Liver (tissue), 8 donors: ENCODE measurements at regions not wholly inside any gene's neighbourhood (a gene's known extent, or its start where the extent isn't known, plus 50 kb on each side); places are given as distances from the start of the nearest gene placed in this dataset.

Source experiments
- DNase-seq: peaks from one replicate; pipeline ENCODE4 v3.0.0-alpha.2; 2017; ENCODE audit warnings: low spot score
- H3K27ac ChIP-seq, 2 donors: one replicate each; pipeline ENCODE4 v1.7.0; 2013; ENCODE audit warnings: inconsistent platforms in 2 of 2, low read length in 2 of 2, control low read depth in 1 of 2, low read depth in 1 of 2, mild to moderate bottlenecking in 1 of 2
- H3K27me3 ChIP-seq, 4 donors: one replicate each; pipeline versions ENCODE4 v1.6.1 to v1.7.0; 2013; ENCODE audit warnings: low read length in 3 of 4, inconsistent platforms in 1 of 4, mild to moderate bottlenecking in 1 of 4, moderate library complexity in 1 of 4; ENCODE audit not compliant: control insufficient read depth in 4 of 4, insufficient read depth in 4 of 4
- H3K36me3 ChIP-seq, 4 donors: one replicate each; pipeline versions ENCODE4 v1.6.1 to v1.7.0; 2013; ENCODE audit warnings: low read length in 3 of 4, mild to moderate bottlenecking in 3 of 4, low read depth in 1 of 4, moderate library complexity in 1 of 4; ENCODE audit not compliant: control insufficient read depth in 4 of 4, insufficient read depth in 3 of 4
- H3K4me1 ChIP-seq, 4 donors: one replicate each; pipeline versions ENCODE4 v1.6.1 to v1.7.0; 2013; ENCODE audit warnings: low read length in 3 of 4, mild to moderate bottlenecking in 3 of 4, moderate library complexity in 1 of 4; ENCODE audit not compliant: control insufficient read depth in 4 of 4, insufficient read depth in 4 of 4
- H3K4me3 ChIP-seq, 3 donors: one replicate each; pipeline versions ENCODE4 v1.6.1 to v1.7.0; 2013; ENCODE audit warnings: low read length in 3 of 3, control low read depth in 1 of 3, low read depth in 1 of 3, mild to moderate bottlenecking in 1 of 3
- H3K9ac ChIP-seq, 2 donors: one replicate each; pipeline ENCODE4 v1.7.0; 2013; ENCODE audit warnings: low read length in 2 of 2, mild to moderate bottlenecking in 2 of 2, moderate library complexity in 2 of 2, control low read depth in 1 of 2, low read depth in 1 of 2
- H3K9me3 ChIP-seq, 4 donors: one replicate each; pipeline versions ENCODE4 v1.6.1 to v1.7.0; 2013; ENCODE audit warnings: low read length in 3 of 4; ENCODE audit not compliant: control insufficient read depth in 4 of 4
- EGR1 ChIP-seq, 2 donors: IDR thresholded peaks; 2 replicates each; pipeline ENCODE4 v1.6.1; 2016 to 2018; ENCODE audit warnings: antibody characterized with exemption in 2 of 2, low read depth in 2 of 2
- FOXA1 ChIP-seq: IDR thresholded peaks from 2 replicates; pipeline ENCODE4 v1.6.1; 2016; ENCODE audit warnings: antibody characterized with exemption
- FOXA2 ChIP-seq: IDR thresholded peaks from 2 replicates; pipeline ENCODE4 v1.6.1; 2016; ENCODE audit warnings: antibody characterized with exemption
- GABPA ChIP-seq, 2 donors: IDR thresholded peaks in 1 of 2; conservative IDR thresholded peaks in 1 of 2; 2 replicates each; pipeline ENCODE4 v1.6.1; 2016; ENCODE audit warnings: antibody characterized with exemption in 2 of 2, mild to moderate bottlenecking in 1 of 2, moderate library complexity in 1 of 2
- HNF4A ChIP-seq, 2 donors: conservative IDR thresholded peaks; 2 replicates each; pipeline ENCODE4 v1.6.1; 2016; ENCODE audit warnings: antibody characterized with exemption in 2 of 2, mild to moderate bottlenecking in 2 of 2
- HNF4G ChIP-seq: IDR thresholded peaks from 2 replicates; pipeline ENCODE4 v1.6.1; 2016; ENCODE audit warnings: antibody characterized with exemption
- JUND ChIP-seq, 2 donors: IDR thresholded peaks; 2 replicates each; pipeline ENCODE4 v1.6.1; 2016; ENCODE audit warnings: antibody characterized with exemption in 2 of 2
- NR2F2 ChIP-seq: IDR thresholded peaks from 2 replicates; pipeline ENCODE4 v1.6.1; 2016; ENCODE audit warnings: antibody characterized with exemption
- RAD21 ChIP-seq, 2 donors: IDR thresholded peaks; 2 replicates each; pipeline ENCODE4 v1.6.1; 2016; ENCODE audit warnings: antibody characterized with exemption in 2 of 2, mild to moderate bottlenecking in 2 of 2
- RXRA ChIP-seq, 2 donors: IDR thresholded peaks; 2 replicates each; pipeline ENCODE4 v1.6.1; 2017 to 2018; ENCODE audit warnings: antibody characterized with exemption in 2 of 2, mild to moderate bottlenecking in 1 of 2
- SP1 ChIP-seq: IDR thresholded peaks from 2 replicates; pipeline ENCODE4 v1.6.1; 2018; ENCODE audit warnings: antibody characterized with exemption, mild to moderate bottlenecking
- TAF1 ChIP-seq: conservative IDR thresholded peaks from 2 replicates; pipeline ENCODE4 v1.6.1; 2016; ENCODE audit warnings: antibody characterized with exemption, mild to moderate bottlenecking
- YY1 ChIP-seq: IDR thresholded peaks from 2 replicates; pipeline ENCODE4 v1.6.1; 2016; ENCODE audit warnings: antibody characterized with exemption, mild to moderate bottlenecking
- WGBS: extraction: QIAGEN DNeasy Blood & Tissue Kit; methylation state at CpG from one replicate; pipeline ENCODE4 v1.1.7; 2013; 5-methylcytosine and 5-hydroxymethylcytosine counted together
- TF ChIP-seq, protein P1 (sequence below): IDR thresholded peaks from 2 replicates; pipeline ENCODE4 v1.6.1; 2016; ENCODE audit warnings: antibody characterized with exemption, mild to moderate bottlenecking
- TF ChIP-seq, protein P2 (sequence below): IDR thresholded peaks from 2 replicates; pipeline ENCODE4 v1.6.1; 2016; ENCODE audit warnings: antibody characterized with exemption
- TF ChIP-seq, protein P3 (sequence below): IDR thresholded peaks from 2 replicates; pipeline ENCODE4 v1.6.1; 2016; ENCODE audit warnings: antibody characterized with exemption
- TF ChIP-seq, protein P4 (sequence below): IDR thresholded peaks from 2 replicates; pipeline ENCODE4 v1.6.1; 2016; ENCODE audit warnings: antibody characterized with exemption
- TF ChIP-seq, protein P5 (sequence below): fragments of 150-350 bp; IDR thresholded peaks from 2 replicates; pipeline ENCODE4 v1.5.1; 2017; ENCODE audit warnings: improper control_type of control experiment, low read depth, low read length; ENCODE audit not compliant: missing input control
- donor health status: healthy.
- donor health status: healthy.
- donor health status: healthy.
- donor health status: healthy.
- donor health status: healthy.

DNA sequence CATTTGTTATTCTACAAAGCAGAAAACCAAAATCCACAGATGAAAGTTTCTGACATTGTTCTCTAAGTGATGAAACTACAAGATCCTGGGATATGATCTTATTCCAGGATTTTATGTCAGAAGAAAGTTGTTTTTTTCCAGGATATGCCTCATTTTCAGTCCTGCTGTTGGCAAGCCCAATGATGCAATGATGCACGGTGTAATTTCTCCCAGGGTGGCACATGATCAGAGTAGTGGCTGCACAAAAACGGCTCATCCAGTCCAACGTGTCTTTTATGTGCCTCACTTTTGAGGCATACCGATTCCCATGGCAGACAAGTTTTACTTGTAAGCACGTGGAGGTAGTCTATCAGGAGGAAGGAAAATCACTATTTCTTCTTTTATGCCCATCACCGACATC is 302.3 kb upstream of the JAG1 start (continued):
- TF ChIP-seq, protein P1, sequence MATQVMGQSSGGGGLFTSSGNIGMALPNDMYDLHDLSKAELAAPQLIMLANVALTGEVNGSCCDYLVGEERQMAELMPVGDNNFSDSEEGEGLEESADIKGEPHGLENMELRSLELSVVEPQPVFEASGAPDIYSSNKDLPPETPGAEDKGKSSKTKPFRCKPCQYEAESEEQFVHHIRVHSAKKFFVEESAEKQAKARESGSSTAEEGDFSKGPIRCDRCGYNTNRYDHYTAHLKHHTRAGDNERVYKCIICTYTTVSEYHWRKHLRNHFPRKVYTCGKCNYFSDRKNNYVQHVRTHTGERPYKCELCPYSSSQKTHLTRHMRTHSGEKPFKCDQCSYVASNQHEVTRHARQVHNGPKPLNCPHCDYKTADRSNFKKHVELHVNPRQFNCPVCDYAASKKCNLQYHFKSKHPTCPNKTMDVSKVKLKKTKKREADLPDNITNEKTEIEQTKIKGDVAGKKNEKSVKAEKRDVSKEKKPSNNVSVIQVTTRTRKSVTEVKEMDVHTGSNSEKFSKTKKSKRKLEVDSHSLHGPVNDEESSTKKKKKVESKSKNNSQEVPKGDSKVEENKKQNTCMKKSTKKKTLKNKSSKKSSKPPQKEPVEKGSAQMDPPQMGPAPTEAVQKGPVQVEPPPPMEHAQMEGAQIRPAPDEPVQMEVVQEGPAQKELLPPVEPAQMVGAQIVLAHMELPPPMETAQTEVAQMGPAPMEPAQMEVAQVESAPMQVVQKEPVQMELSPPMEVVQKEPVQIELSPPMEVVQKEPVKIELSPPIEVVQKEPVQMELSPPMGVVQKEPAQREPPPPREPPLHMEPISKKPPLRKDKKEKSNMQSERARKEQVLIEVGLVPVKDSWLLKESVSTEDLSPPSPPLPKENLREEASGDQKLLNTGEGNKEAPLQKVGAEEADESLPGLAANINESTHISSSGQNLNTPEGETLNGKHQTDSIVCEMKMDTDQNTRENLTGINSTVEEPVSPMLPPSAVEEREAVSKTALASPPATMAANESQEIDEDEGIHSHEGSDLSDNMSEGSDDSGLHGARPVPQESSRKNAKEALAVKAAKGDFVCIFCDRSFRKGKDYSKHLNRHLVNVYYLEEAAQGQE: no peak
- TF ChIP-seq, protein P2, sequence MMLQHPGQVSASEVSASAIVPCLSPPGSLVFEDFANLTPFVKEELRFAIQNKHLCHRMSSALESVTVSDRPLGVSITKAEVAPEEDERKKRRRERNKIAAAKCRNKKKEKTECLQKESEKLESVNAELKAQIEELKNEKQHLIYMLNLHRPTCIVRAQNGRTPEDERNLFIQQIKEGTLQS: no peak

DNA sequence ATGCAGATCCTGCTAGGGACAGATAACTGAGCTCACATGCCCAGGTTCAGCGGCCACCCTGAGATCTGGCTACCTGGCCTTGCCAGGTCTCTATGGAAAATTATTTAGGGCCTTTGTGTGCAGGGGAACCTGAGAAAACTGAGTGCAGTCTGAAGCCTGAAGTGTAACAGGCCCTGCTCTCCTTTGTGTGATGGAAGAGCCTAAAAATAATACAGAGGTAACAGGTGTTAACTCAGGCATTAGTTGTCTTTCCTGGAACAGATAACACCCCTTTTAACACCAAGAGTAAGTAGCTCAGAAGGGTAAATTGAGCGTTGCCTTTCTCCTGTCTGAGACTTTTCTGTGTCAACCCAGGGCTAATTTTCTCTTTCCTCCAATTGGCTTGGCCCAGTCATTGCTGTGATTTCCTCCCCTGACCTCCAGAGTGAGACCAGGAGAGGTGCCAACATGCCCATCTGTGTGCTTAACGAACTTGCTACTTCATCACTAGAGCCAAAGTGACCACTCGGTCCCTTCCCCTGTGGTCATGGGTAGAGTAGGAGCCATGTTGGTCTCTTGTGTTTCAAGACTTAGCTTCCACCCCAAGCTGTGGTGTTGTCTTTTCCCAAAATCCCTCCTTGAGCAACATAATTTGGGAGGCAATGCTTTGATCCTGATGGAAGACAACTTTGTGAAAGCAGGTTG is 304.4 kb upstream of the JAG1 start:
- no peak overlapping the region for H3K9ac ChIP-seq
- H3K27me3 ChIP-seq: no peaks in the 10 kb centered on the region
- no peak overlapping the region for H3K4me3 ChIP-seq
- no peak overlapping the region for H3K27ac ChIP-seq
- H3K9me3 ChIP-seq: no peaks in the 10 kb centered on the region
- H3K4me1 ChIP-seq: no peaks in the 10 kb centered on the region
- WGBS: 92% methylated on average over 4 of the region's 4 CpGs
- no peaks in the 10 kb centered on the region for H3K36me3 ChIP-seq
- DNase-seq: no peak
- TF ChIP-seq, protein P3, sequence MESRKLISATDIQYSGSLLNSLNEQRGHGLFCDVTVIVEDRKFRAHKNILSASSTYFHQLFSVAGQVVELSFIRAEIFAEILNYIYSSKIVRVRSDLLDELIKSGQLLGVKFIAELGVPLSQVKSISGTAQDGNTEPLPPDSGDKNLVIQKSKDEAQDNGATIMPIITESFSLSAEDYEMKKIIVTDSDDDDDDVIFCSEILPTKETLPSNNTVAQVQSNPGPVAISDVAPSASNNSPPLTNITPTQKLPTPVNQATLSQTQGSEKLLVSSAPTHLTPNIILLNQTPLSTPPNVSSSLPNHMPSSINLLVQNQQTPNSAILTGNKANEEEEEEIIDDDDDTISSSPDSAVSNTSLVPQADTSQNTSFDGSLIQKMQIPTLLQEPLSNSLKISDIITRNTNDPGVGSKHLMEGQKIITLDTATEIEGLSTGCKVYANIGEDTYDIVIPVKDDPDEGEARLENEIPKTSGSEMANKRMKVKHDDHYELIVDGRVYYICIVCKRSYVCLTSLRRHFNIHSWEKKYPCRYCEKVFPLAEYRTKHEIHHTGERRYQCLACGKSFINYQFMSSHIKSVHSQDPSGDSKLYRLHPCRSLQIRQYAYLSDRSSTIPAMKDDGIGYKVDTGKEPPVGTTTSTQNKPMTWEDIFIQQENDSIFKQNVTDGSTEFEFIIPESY: no peak
- TF ChIP-seq NR2F2 (no peak), GABPA (IDR thresholded peaks at IDR 0.05 in 1 of 2, conservative IDR thresholded peaks at IDR 0.05 in 1 of 2) (no peak), RAD21 (IDR thresholded peaks at IDR 0.05) (no peak), EGR1 (IDR thresholded peaks at IDR 0.05; ENCODE audit: low read depth in 2 of 2) (no peak), FOXA1 (no peak), YY1 (no peak), HNF4A (conservative IDR thresholded peaks at IDR 0.05) (no peak), JUND (IDR thresholded peaks at IDR 0.05) (no peak), FOXA2 (no peak), TAF1 (no peak), RXRA (IDR thresholded peaks at IDR 0.05) (no peak), SP1 (no peak), HNF4G (no peak)
- TF ChIP-seq, protein P4, sequence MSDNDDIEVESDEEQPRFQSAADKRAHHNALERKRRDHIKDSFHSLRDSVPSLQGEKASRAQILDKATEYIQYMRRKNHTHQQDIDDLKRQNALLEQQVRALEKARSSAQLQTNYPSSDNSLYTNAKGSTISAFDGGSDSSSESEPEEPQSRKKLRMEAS: no peak
- TF ChIP-seq, protein P1: no peak
- TF ChIP-seq, protein P5, sequence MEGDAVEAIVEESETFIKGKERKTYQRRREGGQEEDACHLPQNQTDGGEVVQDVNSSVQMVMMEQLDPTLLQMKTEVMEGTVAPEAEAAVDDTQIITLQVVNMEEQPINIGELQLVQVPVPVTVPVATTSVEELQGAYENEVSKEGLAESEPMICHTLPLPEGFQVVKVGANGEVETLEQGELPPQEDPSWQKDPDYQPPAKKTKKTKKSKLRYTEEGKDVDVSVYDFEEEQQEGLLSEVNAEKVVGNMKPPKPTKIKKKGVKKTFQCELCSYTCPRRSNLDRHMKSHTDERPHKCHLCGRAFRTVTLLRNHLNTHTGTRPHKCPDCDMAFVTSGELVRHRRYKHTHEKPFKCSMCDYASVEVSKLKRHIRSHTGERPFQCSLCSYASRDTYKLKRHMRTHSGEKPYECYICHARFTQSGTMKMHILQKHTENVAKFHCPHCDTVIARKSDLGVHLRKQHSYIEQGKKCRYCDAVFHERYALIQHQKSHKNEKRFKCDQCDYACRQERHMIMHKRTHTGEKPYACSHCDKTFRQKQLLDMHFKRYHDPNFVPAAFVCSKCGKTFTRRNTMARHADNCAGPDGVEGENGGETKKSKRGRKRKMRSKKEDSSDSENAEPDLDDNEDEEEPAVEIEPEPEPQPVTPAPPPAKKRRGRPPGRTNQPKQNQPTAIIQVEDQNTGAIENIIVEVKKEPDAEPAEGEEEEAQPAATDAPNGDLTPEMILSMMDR: no peak
- TF ChIP-seq, protein P2: no peak
